ENCODE measurements at regions not wholly inside any gene's neighbourhood (a gene's known extent, or its start where the extent isn't known, plus 50 kb on each side); places are given as distances from the start of the nearest gene placed in this dataset.

GRCh38 chr2:118250001-118250400 lies 161.7 kb downstream of the INSIG2 start:
- H2AFZ ChIP-seq (ENCODE audit: low read depth, low read length), result no peak overlapping the region
- no peaks in the 10 kb centered on the region for H3K79me2 ChIP-seq (ENCODE audit: control insufficient read depth, insufficient read depth, low read length)
- ATAC-seq, result no peak
- WGBS (ENCODE audit: insufficient coverage, low coverage, missing lambda C conversion rate), result 0% methylated on average over 4 of the region's 4 CpGs
- no peak overlapping the region for H3K27ac ChIP-seq (ENCODE audit: extremely low read depth, low read depth, low read length)
- TF ChIP-seq FOS (IDR thresholded peaks at IDR 0.05; ENCODE audit: extremely low read depth, insufficient read length) (no peak), ZNF217 (CRISPR knock-in tag; IDR thresholded peaks at IDR 0.05) (no peak)
- intact Hi-C loops (cut with micrococcal nuclease) (no loop called here), in situ Hi-C loops (cut with MboI) (no loop called here)
- POLR2A ChIA-PET, result no interaction called here
- FAIRE-seq, result no peak
- no peak overlapping the region for H3K4me3 ChIP-seq
- H3K36me3 ChIP-seq (ENCODE audit: control insufficient read depth, insufficient read depth, low read length), result no peaks in the 10 kb centered on the region
- H3K4me1 ChIP-seq (replicated peaks in 1 of 2; ENCODE audit: control insufficient read depth in 2 of 2, insufficient read depth in 2 of 2, low read length in 2 of 2), result no peaks in the 10 kb centered on the region
- H4K20me1 ChIP-seq (replicated peaks; ENCODE audit: control insufficient read depth, insufficient read depth, low read length), result no peaks in the 10 kb centered on the region
- CTCF ChIA-PET (ENCODE audit: low intra/inter-chr PET ratio), result no interaction called here
- DNase-seq (ENCODE audit: extremely low read depth in 1 of 4, low spot score in 3 of 4), result no peak
- H3K27me3 ChIP-seq (ENCODE audit: control insufficient read depth in 2 of 2, insufficient read depth in 2 of 2, low read length in 2 of 2), result peaks cover 2 to 18% of the 10 kb centered on the region in 2 experiments; a peak in 2 of 5 replicates
- no TSS peak for BruUV-seq (replicated peaks)
- H3K9me1 ChIP-seq (ENCODE audit: control insufficient read depth, insufficient read depth, low read length), result peaks cover 3% of the 10 kb centered on the region
- no peak overlapping the region for H3K4me2 ChIP-seq (ENCODE audit: insufficient read depth, low read length)
- no peak overlapping the region for H3K9ac ChIP-seq (ENCODE audit: insufficient read depth in 1 of 2, low read depth in 2 of 2, low read length in 2 of 2)
- H3K9me3 ChIP-seq (replicated peaks; ENCODE audit: control insufficient read depth, insufficient read depth, low read depth, low read length), result no peaks in the 10 kb centered on the region

- BruUV-seq (replicated peaks), result no TSS peak
- ChIA-PET CTCF (ENCODE audit: low intra/inter-chr PET ratio) (no interaction called here), POLR2A (no interaction called here)
- Histone ChIP-seq H3K79me2 (ENCODE audit: control insufficient read depth, insufficient read depth, low read length) (no peaks in the 10 kb centered on the region), H3K27me3 (ENCODE audit: control insufficient read depth in 2 of 2, insufficient read depth in 2 of 2, low read length in 2 of 2) (peaks cover 2 to 18% of the 10 kb centered on the region in 2 experiments; a peak in 2 of 5 replicates), H3K4me2 (ENCODE audit: insufficient read depth, low read length) (no peak overlapping the region), H3K9me3 (replicated peaks; ENCODE audit: control insufficient read depth, insufficient read depth, low read depth, low read length) (no peaks in the 10 kb centered on the region), H2AFZ (ENCODE audit: low read depth, low read length) (no peak overlapping the region), H3K9ac (ENCODE audit: insufficient read depth in 1 of 2, low read depth in 2 of 2, low read length in 2 of 2) (no peak overlapping the region), H3K27ac (ENCODE audit: extremely low read depth, low read depth, low read length) (no peak overlapping the region), H3K36me3 (ENCODE audit: control insufficient read depth, insufficient read depth, low read length) (no peaks in the 10 kb centered on the region), H3K4me3 (no peak overlapping the region), H4K20me1 (replicated peaks; ENCODE audit: control insufficient read depth, insufficient read depth, low read length) (no peaks in the 10 kb centered on the region), H3K9me1 (ENCODE audit: control insufficient read depth, insufficient read depth, low read length) (peaks cover 3% of the 10 kb centered on the region), H3K4me1 (replicated peaks in 1 of 2; ENCODE audit: control insufficient read depth in 2 of 2, insufficient read depth in 2 of 2, low read length in 2 of 2) (no peaks in the 10 kb centered on the region)
- DNase-seq (ENCODE audit: extremely low read depth in 1 of 4, low spot score in 3 of 4) (no peak), ATAC-seq (no peak), FAIRE-seq (no peak)
- intact Hi-C loops (cut with micrococcal nuclease) (no loop called here), in situ Hi-C loops (cut with MboI) (no loop called here)
- WGBS (ENCODE audit: insufficient coverage, low coverage, missing lambda C conversion rate), result 3% methylated on average over 6 of the region's 6 CpGs
- TF ChIP-seq STAT5A (IDR thresholded peaks at IDR 0.05; ENCODE audit: borderline replicate concordance, low read length) (no peak), ZKSCAN8 (CRISPR knock-in tag; IDR thresholded peaks at IDR 0.05) (no peak), ZNF384 (IDR thresholded peaks at IDR 0.05; ENCODE audit: low read depth, low read length) (no peak)
- TF ChIP-seq, protein P1, sequence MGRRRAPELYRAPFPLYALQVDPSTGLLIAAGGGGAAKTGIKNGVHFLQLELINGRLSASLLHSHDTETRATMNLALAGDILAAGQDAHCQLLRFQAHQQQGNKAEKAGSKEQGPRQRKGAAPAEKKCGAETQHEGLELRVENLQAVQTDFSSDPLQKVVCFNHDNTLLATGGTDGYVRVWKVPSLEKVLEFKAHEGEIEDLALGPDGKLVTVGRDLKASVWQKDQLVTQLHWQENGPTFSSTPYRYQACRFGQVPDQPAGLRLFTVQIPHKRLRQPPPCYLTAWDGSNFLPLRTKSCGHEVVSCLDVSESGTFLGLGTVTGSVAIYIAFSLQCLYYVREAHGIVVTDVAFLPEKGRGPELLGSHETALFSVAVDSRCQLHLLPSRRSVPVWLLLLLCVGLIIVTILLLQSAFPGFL (CRISPR knock-in tag; IDR thresholded peaks at IDR 0.05), result no peak
- TF ChIP-seq, protein P2, sequence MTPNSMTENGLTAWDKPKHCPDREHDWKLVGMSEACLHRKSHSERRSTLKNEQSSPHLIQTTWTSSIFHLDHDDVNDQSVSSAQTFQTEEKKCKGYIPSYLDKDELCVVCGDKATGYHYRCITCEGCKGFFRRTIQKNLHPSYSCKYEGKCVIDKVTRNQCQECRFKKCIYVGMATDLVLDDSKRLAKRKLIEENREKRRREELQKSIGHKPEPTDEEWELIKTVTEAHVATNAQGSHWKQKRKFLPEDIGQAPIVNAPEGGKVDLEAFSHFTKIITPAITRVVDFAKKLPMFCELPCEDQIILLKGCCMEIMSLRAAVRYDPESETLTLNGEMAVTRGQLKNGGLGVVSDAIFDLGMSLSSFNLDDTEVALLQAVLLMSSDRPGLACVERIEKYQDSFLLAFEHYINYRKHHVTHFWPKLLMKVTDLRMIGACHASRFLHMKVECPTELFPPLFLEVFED (CRISPR knock-in tag; conservative IDR thresholded peaks at IDR 0.05), result no peak
Measured at GRCh38 chr2:118249531-118249930, 161.3 kb downstream of the INSIG2 start.

All from K562 (cell line).